ENCODE measurements at regions not wholly inside any gene's neighbourhood (a gene's known extent, or its start where the extent isn't known, plus 50 kb on each side); places are given as distances from the start of the nearest gene placed in this dataset.

DNA sequence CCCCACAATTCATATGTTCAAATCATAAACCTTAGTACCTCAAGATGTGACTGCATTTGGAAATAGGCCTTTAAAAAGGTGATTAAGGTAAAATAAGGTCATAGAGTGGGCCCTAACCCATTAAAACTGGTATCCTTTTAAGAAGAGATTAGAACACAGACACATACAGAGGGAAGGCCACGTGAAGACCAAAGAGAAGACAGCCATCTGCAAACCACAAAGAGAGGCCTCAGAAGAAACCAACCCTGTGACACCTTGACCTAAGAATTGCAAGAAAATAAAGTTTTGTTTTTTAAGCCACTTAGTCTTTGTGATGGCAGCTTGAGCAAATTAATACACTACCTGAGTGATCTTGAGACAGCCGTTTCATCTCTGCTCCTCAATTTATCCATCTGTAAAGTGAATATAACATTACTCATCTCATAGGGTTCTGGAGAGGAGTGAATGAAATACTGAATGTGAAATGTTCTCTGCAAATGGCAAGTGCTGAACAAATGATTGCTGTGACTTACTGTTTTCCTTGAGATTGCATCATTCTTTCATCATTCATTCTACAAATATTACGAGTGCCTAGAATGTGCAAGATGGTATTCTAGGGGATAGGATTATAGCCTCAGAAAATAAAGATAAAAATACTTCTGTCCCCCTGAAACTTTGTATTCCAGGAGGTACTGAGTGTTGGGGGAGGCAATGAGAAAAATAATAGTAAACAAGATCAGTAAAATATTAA is 222.0 kb upstream of the CDH13 start:
- no peak for TF ChIP-seq TARDBP (IDR thresholded peaks at IDR 0.05)
- no peak for TF ChIP-seq ZNF384 (IDR thresholded peaks at IDR 0.05)
- no peak for TF ChIP-seq SP1 (IDR thresholded peaks at IDR 0.05)
- TF ChIP-seq ELF4 (IDR thresholded peaks at IDR 0.05): no peak
- no peak for TF ChIP-seq HDGF (IDR thresholded peaks at IDR 0.05; ENCODE audit: borderline replicate concordance)
- no peak for TF ChIP-seq PKNOX1 (IDR thresholded peaks at IDR 0.05)
- TF ChIP-seq ARNT (IDR thresholded peaks at IDR 0.05): no peak
- no peak for TF ChIP-seq FOXM1 (IDR thresholded peaks at IDR 0.05; ENCODE audit: borderline replicate concordance)

Measured in HEK293T (cell line).